ENCODE measurements at regions not wholly inside any gene's neighbourhood (a gene's known extent, or its start where the extent isn't known, plus 50 kb on each side); places are given as distances from the start of the nearest gene placed in this dataset.

DNA sequence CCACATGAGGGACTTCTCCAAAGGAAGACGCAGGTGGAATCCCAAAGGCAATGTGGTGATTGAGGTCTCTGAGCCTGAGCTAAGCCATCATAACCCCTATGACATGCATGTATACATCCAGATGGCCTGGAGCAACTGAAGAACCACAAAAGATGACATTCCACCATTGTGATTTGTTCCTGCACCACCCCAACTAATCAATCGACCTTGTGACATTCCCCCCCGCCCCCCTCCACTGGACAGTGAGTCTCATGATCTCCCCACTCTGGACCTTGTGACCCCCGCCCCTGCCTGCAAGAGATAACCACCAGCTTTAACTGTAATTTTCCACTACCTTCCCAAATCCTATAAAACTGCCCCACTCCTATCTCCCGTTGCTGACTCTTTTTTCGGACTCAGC is 87.9 kb downstream of the VCPKMT start:
- TF ChIP-seq, protein P1, sequence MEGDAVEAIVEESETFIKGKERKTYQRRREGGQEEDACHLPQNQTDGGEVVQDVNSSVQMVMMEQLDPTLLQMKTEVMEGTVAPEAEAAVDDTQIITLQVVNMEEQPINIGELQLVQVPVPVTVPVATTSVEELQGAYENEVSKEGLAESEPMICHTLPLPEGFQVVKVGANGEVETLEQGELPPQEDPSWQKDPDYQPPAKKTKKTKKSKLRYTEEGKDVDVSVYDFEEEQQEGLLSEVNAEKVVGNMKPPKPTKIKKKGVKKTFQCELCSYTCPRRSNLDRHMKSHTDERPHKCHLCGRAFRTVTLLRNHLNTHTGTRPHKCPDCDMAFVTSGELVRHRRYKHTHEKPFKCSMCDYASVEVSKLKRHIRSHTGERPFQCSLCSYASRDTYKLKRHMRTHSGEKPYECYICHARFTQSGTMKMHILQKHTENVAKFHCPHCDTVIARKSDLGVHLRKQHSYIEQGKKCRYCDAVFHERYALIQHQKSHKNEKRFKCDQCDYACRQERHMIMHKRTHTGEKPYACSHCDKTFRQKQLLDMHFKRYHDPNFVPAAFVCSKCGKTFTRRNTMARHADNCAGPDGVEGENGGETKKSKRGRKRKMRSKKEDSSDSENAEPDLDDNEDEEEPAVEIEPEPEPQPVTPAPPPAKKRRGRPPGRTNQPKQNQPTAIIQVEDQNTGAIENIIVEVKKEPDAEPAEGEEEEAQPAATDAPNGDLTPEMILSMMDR (IDR thresholded peaks at IDR 0.05), result no peak
- no peak for TF ChIP-seq POLR2A (IDR thresholded peaks at IDR 0.05)

Measured in esophagus squamous epithelium (tissue), 4 donors.